ENCODE measurements at regions not wholly inside any gene's neighbourhood (a gene's known extent, or its start where the extent isn't known, plus 50 kb on each side); places are given as distances from the start of the nearest gene placed in this dataset.

- no peak overlapping the region for H3K27ac ChIP-seq (ENCODE audit: low read depth in 1 of 2, low read length in 1 of 2)
- H3K36me3 ChIP-seq (ENCODE audit: control insufficient read depth in 2 of 2, insufficient read depth in 2 of 2, low read length in 1 of 2) = no peaks in the 10 kb centered on the region
Observed at GRCh38 chr12:88431246-88431645, 149.0 kb downstream of the KITLG start.

GRCh38 chr12:88432531-88433490 is 147.5 kb downstream of the KITLG start:
- Histone ChIP-seq H3K36me3 (ENCODE audit: control insufficient read depth in 2 of 2, insufficient read depth in 2 of 2, low read length in 1 of 2) (no peaks in the 10 kb centered on the region), H3K27ac (ENCODE audit: low read depth in 1 of 2, low read length in 1 of 2) (no peak overlapping the region), H3K27me3 (ENCODE audit: control insufficient read depth in 2 of 2, insufficient read depth in 1 of 2, low read length in 1 of 2) (no peaks in the 10 kb centered on the region), H3K4me1 (ENCODE audit: control insufficient read depth in 2 of 2, insufficient read depth in 2 of 2, low read length in 2 of 2) (no peaks in the 10 kb centered on the region), H3K4me3 (ENCODE audit: low read length in 2 of 2) (no peak overlapping the region), H3K9me3 (ENCODE audit: control insufficient read depth in 2 of 2, insufficient read depth in 1 of 2, low read length in 1 of 2) (no peaks in the 10 kb centered on the region)
- DNase-seq (ENCODE audit: low read depth in 6 of 9, low spot score in 9 of 9) = no peak
- WGBS = 96% methylated on average over 9 of the region's 9 CpGs

More at GRCh38 chr12:88431246-88431645, 149.0 kb downstream of the KITLG start:
- no peaks in the 10 kb centered on the region for H3K27me3 ChIP-seq (ENCODE audit: control insufficient read depth in 2 of 2, insufficient read depth in 1 of 2, low read length in 1 of 2)
- no peak overlapping the region for H3K4me3 ChIP-seq (ENCODE audit: low read length in 2 of 2)
- no peaks in the 10 kb centered on the region for H3K4me1 ChIP-seq (ENCODE audit: control insufficient read depth in 2 of 2, insufficient read depth in 2 of 2, low read length in 2 of 2)
- DNase-seq (ENCODE audit: low read depth in 6 of 9, low spot score in 9 of 9) = no peak
- WGBS = over 99% methylated on average over 4 of the region's 4 CpGs
- no peaks in the 10 kb centered on the region for H3K9me3 ChIP-seq (ENCODE audit: control insufficient read depth in 2 of 2, insufficient read depth in 1 of 2, low read length in 1 of 2)

GRCh38 chr12:88433997-88434703 is 146.1 kb downstream of the KITLG start:
- WGBS = 17% methylated on average over 8 of the region's 8 CpGs
- H3K27ac ChIP-seq (ENCODE audit: low read depth in 1 of 2, low read length in 1 of 2) = no peak overlapping the region
- H3K4me3 ChIP-seq (ENCODE audit: low read length in 2 of 2) = no peak overlapping the region
- no peaks in the 10 kb centered on the region for H3K4me1 ChIP-seq (ENCODE audit: control insufficient read depth in 2 of 2, insufficient read depth in 2 of 2, low read length in 2 of 2)
- no peaks in the 10 kb centered on the region for H3K27me3 ChIP-seq (ENCODE audit: control insufficient read depth in 2 of 2, insufficient read depth in 1 of 2, low read length in 1 of 2)
- DNase-seq (ENCODE audit: low read depth in 6 of 9, low spot score in 9 of 9) = peak in 1 of 9 donors; percentile 4
- H3K36me3 ChIP-seq (ENCODE audit: control insufficient read depth in 2 of 2, insufficient read depth in 2 of 2, low read length in 1 of 2) = no peaks in the 10 kb centered on the region
- no peaks in the 10 kb centered on the region for H3K9me3 ChIP-seq (ENCODE audit: control insufficient read depth in 2 of 2, insufficient read depth in 1 of 2, low read length in 1 of 2)

DNA sequence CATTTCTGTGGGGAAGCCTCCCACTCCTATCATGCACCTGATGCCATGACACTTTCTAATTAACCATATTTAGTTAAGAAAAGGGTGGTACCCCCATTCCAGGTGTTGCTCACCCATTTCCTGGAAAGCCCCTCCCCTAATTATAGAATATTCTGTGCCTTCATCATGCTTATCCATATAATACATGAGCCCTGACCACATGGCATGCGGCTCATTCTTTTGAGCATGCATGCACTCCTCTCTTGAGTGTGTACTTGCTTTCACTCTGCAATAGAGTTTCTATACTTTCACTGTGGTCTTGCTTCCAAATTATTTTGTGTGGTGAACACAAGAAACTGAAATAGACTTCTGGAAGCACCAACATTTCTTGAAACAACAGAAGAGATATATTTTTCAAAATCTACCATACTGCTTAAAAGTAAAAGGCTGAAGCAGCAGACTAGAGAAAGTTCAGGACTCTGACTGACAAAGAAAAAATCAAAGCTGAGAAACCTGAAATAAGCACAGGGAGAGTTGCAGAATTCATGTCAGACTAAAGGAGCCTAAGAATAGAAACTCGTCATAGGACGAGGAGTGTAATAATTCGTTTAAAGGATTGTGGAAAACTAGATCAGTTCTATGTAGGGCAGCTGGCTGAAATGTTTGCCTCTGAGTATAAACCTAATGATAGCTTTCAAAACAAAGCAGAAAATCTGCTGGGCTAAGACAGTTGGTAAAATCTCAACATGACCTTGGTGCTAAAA is 144.8 kb downstream of the KITLG start:
- H3K4me1 ChIP-seq (ENCODE audit: control insufficient read depth in 2 of 2, insufficient read depth in 2 of 2, low read length in 2 of 2) = no peaks in the 10 kb centered on the region
- no peak for DNase-seq (ENCODE audit: low read depth in 6 of 9, low spot score in 9 of 9)
- H3K27ac ChIP-seq (ENCODE audit: low read depth in 1 of 2, low read length in 1 of 2) = no peak overlapping the region
- 88% methylated on average over 4 of the region's 4 CpGs for WGBS
- no peak overlapping the region for H3K4me3 ChIP-seq (ENCODE audit: low read length in 2 of 2)
- H3K36me3 ChIP-seq (ENCODE audit: control insufficient read depth in 2 of 2, insufficient read depth in 2 of 2, low read length in 1 of 2) = no peaks in the 10 kb centered on the region
- H3K27me3 ChIP-seq (ENCODE audit: control insufficient read depth in 2 of 2, insufficient read depth in 1 of 2, low read length in 1 of 2) = no peaks in the 10 kb centered on the region
- H3K9me3 ChIP-seq (ENCODE audit: control insufficient read depth in 2 of 2, insufficient read depth in 1 of 2, low read length in 1 of 2) = no peaks in the 10 kb centered on the region

GRCh38 chr12:88437226-88437625 is 143.0 kb downstream of the KITLG start:
- no peak for DNase-seq (ENCODE audit: low read depth in 6 of 9, low spot score in 9 of 9)
- no peaks in the 10 kb centered on the region for H3K9me3 ChIP-seq (ENCODE audit: control insufficient read depth in 2 of 2, insufficient read depth in 1 of 2, low read length in 1 of 2)
- no peaks in the 10 kb centered on the region for H3K4me1 ChIP-seq (ENCODE audit: control insufficient read depth in 2 of 2, insufficient read depth in 2 of 2, low read length in 2 of 2)
- H3K4me3 ChIP-seq (ENCODE audit: low read length in 2 of 2) = no peak overlapping the region
- no peak overlapping the region for H3K27ac ChIP-seq (ENCODE audit: low read depth in 1 of 2, low read length in 1 of 2)
- H3K27me3 ChIP-seq (ENCODE audit: control insufficient read depth in 2 of 2, insufficient read depth in 1 of 2, low read length in 1 of 2) = no peaks in the 10 kb centered on the region
- WGBS = 97% methylated on average over 3 of the region's 3 CpGs
- H3K36me3 ChIP-seq (ENCODE audit: control insufficient read depth in 2 of 2, insufficient read depth in 2 of 2, low read length in 1 of 2) = no peaks in the 10 kb centered on the region

Measured in thymus (tissue), 11 donors.